ENCODE measurements at regions not wholly inside any gene's neighbourhood (a gene's known extent, or its start where the extent isn't known, plus 50 kb on each side); places are given as distances from the start of the nearest gene placed in this dataset.
A peak's percentile ranks its signal among the peaks of the same experiment; 100 is the strongest.

DNA sequence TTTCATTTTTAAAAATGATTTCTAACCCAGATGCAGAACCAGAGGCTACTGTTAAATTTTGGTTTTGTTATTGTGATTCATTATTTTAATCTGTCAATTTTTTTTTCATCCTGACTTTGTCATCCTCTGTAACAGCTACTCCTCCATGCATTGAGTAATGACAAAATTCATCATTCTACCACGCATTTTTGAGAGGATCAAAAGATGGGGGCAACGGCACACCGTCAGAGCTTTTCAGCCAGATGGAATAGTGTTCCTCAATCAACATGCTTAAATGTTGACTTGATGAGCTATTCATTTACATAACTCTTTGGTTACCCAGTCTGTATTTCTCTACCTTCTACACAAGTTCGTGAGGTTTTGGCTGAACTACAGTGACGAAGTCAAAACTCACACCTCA lies 486.3 kb downstream of the EFNB2 start:
- Mint-ChIP-seq H3K9me3 (no peaks in the 10 kb centered on the region), H3K36me3 (no peaks in the 10 kb centered on the region), H3K4me1 (no peaks in the 10 kb centered on the region), H3K4me3 (no peak overlapping the region), H3K27ac (no peak overlapping the region), H3K27me3 (no peaks in the 10 kb centered on the region)
- ATAC-seq = no peak

- Mint-ChIP-seq H3K9me3 (no peaks in the 10 kb centered on the region), H3K4me1 (no peaks in the 10 kb centered on the region), H3K27me3 (no peaks in the 10 kb centered on the region), H3K36me3 (no peaks in the 10 kb centered on the region), H3K27ac (no peak overlapping the region), H3K4me3 (no peak overlapping the region)
- ATAC-seq = no peak
These were observed 487.1 kb downstream of the EFNB2 start for GRCh38 chr13:106048386-106048785.

- Mint-ChIP-seq H3K27ac (no peak overlapping the region), H3K4me1 (no peaks in the 10 kb centered on the region), H3K27me3 (no peaks in the 10 kb centered on the region), H3K36me3 (no peaks in the 10 kb centered on the region), H3K9me3 (no peaks in the 10 kb centered on the region), H3K4me3 (no peak overlapping the region)
- ATAC-seq = no peak
These were observed 487.6 kb downstream of the EFNB2 start for GRCh38 chr13:106047859-106048258.

DNA sequence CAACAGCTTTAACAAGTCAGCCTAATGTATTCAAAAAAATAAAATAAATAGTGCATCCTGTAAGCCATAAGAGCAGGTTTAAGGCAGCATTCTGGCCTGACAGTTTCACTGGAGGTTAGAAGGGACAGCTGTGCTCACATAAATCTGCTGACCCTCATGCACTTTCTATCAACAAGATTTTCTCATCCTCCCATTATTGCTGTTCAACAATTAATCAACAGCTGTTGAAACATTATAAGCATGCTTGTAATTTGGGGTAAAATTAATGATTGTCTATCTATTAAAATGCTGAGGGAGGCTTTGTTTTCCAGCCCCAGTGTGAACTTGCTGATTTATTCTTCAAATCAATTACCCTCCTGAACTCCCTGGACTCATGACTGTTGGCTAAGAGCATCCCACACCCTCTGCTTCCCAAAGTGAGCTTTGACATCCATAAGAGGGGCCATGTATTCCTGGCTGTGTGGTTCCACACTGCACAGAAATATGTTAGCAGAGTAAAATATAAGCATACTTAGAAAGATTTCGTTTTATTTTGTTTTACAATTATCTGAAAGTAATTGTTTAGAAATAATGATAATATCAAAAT lies 492.4 kb downstream of the EFNB2 start:
- no peak overlapping the region for H3K27ac Mint-ChIP-seq
- H3K36me3 Mint-ChIP-seq = no peaks in the 10 kb centered on the region
- no peaks in the 10 kb centered on the region for H3K27me3 Mint-ChIP-seq
- H3K4me1 Mint-ChIP-seq = no peaks in the 10 kb centered on the region
- no peak for ATAC-seq
- no peak overlapping the region for H3K4me3 Mint-ChIP-seq
- no peaks in the 10 kb centered on the region for H3K9me3 Mint-ChIP-seq

DNA sequence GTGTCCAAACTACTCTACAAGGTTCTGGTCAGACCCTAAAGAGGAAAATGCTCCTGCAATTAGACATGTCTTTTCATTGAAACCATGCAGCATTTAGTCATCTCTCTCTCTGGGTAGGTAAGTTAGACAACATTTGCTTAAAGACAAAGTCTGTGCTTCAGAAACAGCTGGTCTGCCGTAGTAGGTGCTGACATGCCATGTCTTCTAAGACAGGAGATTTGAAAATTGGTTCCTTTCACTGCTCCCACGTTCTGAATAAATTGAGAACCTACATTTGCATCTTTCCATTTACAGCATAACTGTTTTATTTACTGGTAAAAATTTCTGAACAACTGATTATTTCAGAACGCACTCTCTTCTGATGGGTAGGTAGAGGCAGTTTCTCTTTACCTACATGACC lies 494.0 kb downstream of the EFNB2 start:
- Mint-ChIP-seq H3K27ac (no peak overlapping the region), H3K9me3 (peaks cover 2% of the 10 kb centered on the region), H3K36me3 (no peaks in the 10 kb centered on the region), H3K4me1 (no peaks in the 10 kb centered on the region), H3K27me3 (no peaks in the 10 kb centered on the region), H3K4me3 (no peak overlapping the region)
- no peak for ATAC-seq

DNA sequence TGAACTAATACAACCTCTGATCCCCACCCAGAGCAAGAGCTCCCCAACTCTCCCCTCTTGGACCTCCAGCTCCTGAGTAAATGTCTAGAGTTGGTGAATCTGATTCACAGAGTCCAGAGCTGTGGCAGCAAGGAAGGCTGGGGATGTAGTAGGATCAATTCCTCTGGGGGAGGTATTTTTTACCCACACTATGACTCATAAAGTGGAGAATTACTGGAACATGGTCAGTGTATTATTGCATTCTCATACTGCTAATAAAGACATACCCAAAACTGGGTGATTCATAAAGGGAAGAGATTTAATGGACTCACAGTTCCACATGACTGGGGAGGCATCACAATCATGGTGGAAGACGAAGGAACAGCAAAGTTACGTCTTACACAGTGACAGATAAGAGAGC lies 496.7 kb downstream of the EFNB2 start:
- no peaks in the 10 kb centered on the region for H3K27me3 Mint-ChIP-seq
- no peaks in the 10 kb centered on the region for H3K4me1 Mint-ChIP-seq
- H3K36me3 Mint-ChIP-seq = no peaks in the 10 kb centered on the region
- H3K9me3 Mint-ChIP-seq = peaks cover 2% of the 10 kb centered on the region
- no peak overlapping the region for H3K27ac Mint-ChIP-seq
- ATAC-seq = no peak
- no peak overlapping the region for H3K4me3 Mint-ChIP-seq

- Mint-ChIP-seq H3K36me3 (no peaks in the 10 kb centered on the region), H3K4me3 (no peak overlapping the region), H3K27ac (no peak overlapping the region), H3K9me3 (peaks cover 2% of the 10 kb centered on the region), H3K27me3 (no peaks in the 10 kb centered on the region), H3K4me1 (no peaks in the 10 kb centered on the region)
- peak; percentile 22 for ATAC-seq
These were observed 498.6 kb downstream of the EFNB2 start for GRCh38 chr13:106036870-106037269.

DNA sequence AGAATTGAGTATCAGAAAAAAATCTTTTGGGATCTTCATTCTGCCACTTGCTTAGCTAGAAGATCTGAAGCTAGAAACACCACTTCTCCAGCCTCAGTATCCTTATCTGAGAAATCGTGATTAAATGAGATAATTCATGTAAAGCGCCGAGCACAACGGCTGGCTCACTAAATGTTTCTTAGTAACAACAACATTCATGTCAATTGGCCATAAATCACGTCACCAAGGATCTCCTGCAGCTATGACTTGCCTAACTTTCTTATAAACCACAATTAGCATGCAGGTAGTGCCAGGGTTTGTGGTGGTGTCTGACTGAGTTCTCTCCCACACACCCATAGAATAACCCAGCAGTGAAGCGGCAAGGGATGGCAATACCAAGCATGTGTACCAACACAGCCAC lies 501.3 kb downstream of the EFNB2 start:
- no peaks in the 10 kb centered on the region for H3K4me1 Mint-ChIP-seq
- H3K27me3 Mint-ChIP-seq = no peaks in the 10 kb centered on the region
- no peak for ATAC-seq

GRCh38 chr13:106033659-106034058 lies 501.8 kb downstream of the EFNB2 start:
- ATAC-seq = no peak
- no peaks in the 10 kb centered on the region for H3K4me1 Mint-ChIP-seq

More for the DNA sequence above, 501.3 kb downstream of the EFNB2 start:
- Mint-ChIP-seq H3K9me3 (peaks cover 2% of the 10 kb centered on the region), H3K4me3 (no peak overlapping the region), H3K27ac (no peak overlapping the region), H3K36me3 (no peaks in the 10 kb centered on the region)

DNA sequence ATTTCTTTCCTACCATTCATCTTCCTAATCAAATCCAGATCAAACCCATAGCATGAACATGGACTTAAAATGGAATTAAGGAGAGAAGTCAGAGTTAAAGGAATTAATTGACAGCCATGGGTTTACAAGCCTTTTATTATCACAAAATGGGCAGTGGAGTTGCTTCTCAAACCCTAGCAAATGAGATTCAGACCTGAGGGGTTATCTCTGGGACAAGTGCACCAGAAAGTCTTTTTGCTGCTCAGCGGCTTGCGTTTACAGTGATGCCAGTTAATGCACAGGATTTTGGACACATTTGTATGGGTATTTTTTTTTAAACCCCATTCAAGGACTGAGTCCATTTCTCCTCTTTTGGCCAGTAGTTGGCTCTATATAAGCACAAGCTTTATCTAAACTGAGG lies 503.0 kb downstream of the EFNB2 start:
- Mint-ChIP-seq H3K27me3 (no peaks in the 10 kb centered on the region), H3K36me3 (no peaks in the 10 kb centered on the region), H3K27ac (no peak overlapping the region), H3K4me3 (no peak overlapping the region), H3K9me3 (no peaks in the 10 kb centered on the region), H3K4me1 (no peaks in the 10 kb centered on the region)
- ATAC-seq = no peak

More at GRCh38 chr13:106033659-106034058, 501.8 kb downstream of the EFNB2 start:
- H3K27ac Mint-ChIP-seq = no peak overlapping the region
- no peaks in the 10 kb centered on the region for H3K36me3 Mint-ChIP-seq
- H3K27me3 Mint-ChIP-seq = no peaks in the 10 kb centered on the region
- peaks cover 2% of the 10 kb centered on the region for H3K9me3 Mint-ChIP-seq
- no peak overlapping the region for H3K4me3 Mint-ChIP-seq

- Mint-ChIP-seq H3K36me3 (no peaks in the 10 kb centered on the region), H3K4me1 (no peaks in the 10 kb centered on the region), H3K27ac (no peak overlapping the region), H3K27me3 (no peaks in the 10 kb centered on the region), H3K4me3 (no peak overlapping the region), H3K9me3 (peaks cover 6% of the 10 kb centered on the region)
- ATAC-seq = no peak
These were observed 505.7 kb downstream of the EFNB2 start for GRCh38 chr13:106029676-106030290.

- Mint-ChIP-seq H3K4me1 (no peaks in the 10 kb centered on the region), H3K27me3 (no peaks in the 10 kb centered on the region), H3K36me3 (no peaks in the 10 kb centered on the region), H3K9me3 (peaks cover 6% of the 10 kb centered on the region), H3K4me3 (no peak overlapping the region), H3K27ac (no peak overlapping the region)
- no peak for ATAC-seq
These were observed 506.6 kb downstream of the EFNB2 start for GRCh38 chr13:106028911-106029310.

- H3K27ac Mint-ChIP-seq = no peak overlapping the region
- no peak overlapping the region for H3K4me3 Mint-ChIP-seq
- H3K4me1 Mint-ChIP-seq = no peaks in the 10 kb centered on the region
- H3K36me3 Mint-ChIP-seq = no peaks in the 10 kb centered on the region
- H3K9me3 Mint-ChIP-seq = peaks cover 4% of the 10 kb centered on the region
- no peak for ATAC-seq
- no peaks in the 10 kb centered on the region for H3K27me3 Mint-ChIP-seq
These were observed 523.9 kb downstream of the EFNB2 start for GRCh38 chr13:106011600-106011999.

DNA sequence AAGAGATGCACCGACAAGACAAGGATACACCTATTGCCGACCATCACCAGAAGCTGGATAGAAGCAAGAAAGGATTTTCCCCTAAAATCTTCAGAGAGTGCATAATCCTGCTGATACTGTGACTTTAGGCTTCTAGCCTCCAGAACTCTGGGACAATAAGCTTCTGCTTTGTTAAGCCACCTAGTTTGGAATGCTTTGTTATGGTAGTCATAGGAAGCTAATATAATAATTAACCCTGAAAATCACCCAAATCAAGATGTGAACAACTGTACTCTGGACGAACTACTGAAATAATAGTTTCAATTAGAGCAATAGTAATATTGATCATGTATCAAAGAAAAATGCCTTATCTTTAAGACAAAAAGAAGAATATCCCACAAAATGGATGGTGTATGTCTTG lies 524.6 kb downstream of the EFNB2 start:
- no peaks in the 10 kb centered on the region for H3K4me1 Mint-ChIP-seq

GRCh38 chr13:106008540-106008939 lies 526.9 kb downstream of the EFNB2 start:
- H3K36me3 Mint-ChIP-seq = no peaks in the 10 kb centered on the region
- no peak overlapping the region for H3K4me3 Mint-ChIP-seq
- H3K27ac Mint-ChIP-seq = no peak overlapping the region
- no peak for ATAC-seq
- H3K4me1 Mint-ChIP-seq = no peaks in the 10 kb centered on the region
- no peaks in the 10 kb centered on the region for H3K27me3 Mint-ChIP-seq
- H3K9me3 Mint-ChIP-seq = peaks cover 5% of the 10 kb centered on the region

More for the DNA sequence above, 524.6 kb downstream of the EFNB2 start:
- Mint-ChIP-seq H3K9me3 (peaks cover 4% of the 10 kb centered on the region), H3K36me3 (no peaks in the 10 kb centered on the region), H3K27me3 (no peaks in the 10 kb centered on the region), H3K4me3 (no peak overlapping the region), H3K27ac (no peak overlapping the region)
- no peak for ATAC-seq

- Mint-ChIP-seq H3K36me3 (no peaks in the 10 kb centered on the region), H3K4me1 (no peaks in the 10 kb centered on the region), H3K9me3 (peaks cover 5% of the 10 kb centered on the region), H3K4me3 (no peak overlapping the region), H3K27ac (no peak overlapping the region), H3K27me3 (no peaks in the 10 kb centered on the region)
- no peak for ATAC-seq
These were observed 528.3 kb downstream of the EFNB2 start for GRCh38 chr13:106007156-106007555.
